ENCODE measurements at regions not wholly inside any gene's neighbourhood (a gene's known extent, or its start where the extent isn't known, plus 50 kb on each side); places are given as distances from the start of the nearest gene placed in this dataset.

DNA sequence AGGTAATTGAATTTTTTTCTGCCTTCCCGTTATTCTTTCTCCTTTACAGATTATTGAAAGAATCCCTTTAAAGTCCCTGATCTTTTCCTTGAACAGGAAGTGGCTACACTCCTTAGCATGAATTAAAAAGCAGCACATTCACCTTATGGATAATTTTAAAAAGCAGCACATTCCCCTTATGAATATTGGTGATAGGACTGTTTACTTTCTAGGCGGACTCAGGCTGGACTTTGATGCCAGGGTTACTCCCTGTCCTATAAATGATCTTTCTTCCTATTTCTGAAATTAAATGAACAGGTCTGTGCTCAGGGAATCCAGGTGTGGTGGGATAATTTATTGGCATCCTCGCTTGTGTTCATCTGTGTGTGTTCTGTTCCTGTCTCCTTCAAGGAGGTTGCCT lies 226.0 kb downstream of the DCDC2C start (continued):
- TF ChIP-seq ZNF274 (IDR thresholded peaks at IDR 0.05; ENCODE audit: insufficient read depth, insufficient read length) (no peak), LARP7 (IDR thresholded peaks at IDR 0.05) (no peak), BHLHE40 (IDR thresholded peaks at IDR 0.05; ENCODE audit: borderline replicate concordance in 1 of 2, low read depth in 2 of 2, low read length in 1 of 2) (no peak), FOXK2 (IDR thresholded peaks at IDR 0.05) (no peak), MEF2B (IDR thresholded peaks at IDR 0.05; ENCODE audit: partially characterized antibody, poor library complexity, severe bottlenecking) (no peak), BMI1 (IDR thresholded peaks at IDR 0.05; ENCODE audit: borderline replicate concordance) (no peak), IKZF1 (conservative IDR thresholded peaks at IDR 0.05) (no peak)

DNA sequence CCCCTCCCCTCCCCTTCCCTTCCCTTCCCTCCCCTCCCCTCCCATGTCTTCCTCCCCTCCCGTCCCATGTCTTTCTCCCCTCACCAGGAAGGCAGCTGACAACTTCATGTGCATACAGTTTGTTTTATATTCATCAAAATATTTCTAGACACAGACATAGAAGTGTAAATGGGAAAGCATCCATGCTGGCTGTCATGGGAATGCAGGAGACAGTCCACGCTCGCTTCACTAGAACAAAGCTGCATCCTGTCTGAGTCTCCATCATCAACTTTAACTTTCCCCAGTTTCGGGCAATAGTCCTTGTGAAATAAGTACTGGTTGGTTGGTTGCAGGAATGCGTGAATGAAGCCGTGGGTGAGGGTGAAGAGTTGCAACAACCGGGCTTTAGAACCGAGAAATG lies 226.9 kb downstream of the DCDC2C start:
- Histone ChIP-seq H3K27ac (ENCODE audit: control insufficient read depth, insufficient read depth) (no peak overlapping the region), H3K4me3 (no peak overlapping the region), H3K9ac (ENCODE audit: control insufficient read depth, insufficient read depth, low read length) (no peak overlapping the region), H3K36me3 (ENCODE audit: control insufficient read depth in 2 of 2, insufficient read depth in 2 of 2, low read length in 1 of 2) (no peaks in the 10 kb centered on the region), H3K27me3 (replicated peaks in 1 of 2; ENCODE audit: control insufficient read depth in 2 of 2, insufficient read depth in 2 of 2, low read length in 1 of 2) (no peaks in the 10 kb centered on the region), H3K4me2 (ENCODE audit: control insufficient read depth, insufficient read depth) (no peak overlapping the region), H3K9me3 (replicated peaks; ENCODE audit: control insufficient read depth, insufficient read depth, low read length) (no peaks in the 10 kb centered on the region), H3K79me2 (ENCODE audit: control insufficient read depth, insufficient read depth, low read length) (no peaks in the 10 kb centered on the region), H3K4me1 (ENCODE audit: control insufficient read depth, insufficient read depth, low read length) (no peaks in the 10 kb centered on the region), H4K20me1 (ENCODE audit: control insufficient read depth, insufficient read depth) (no peaks in the 10 kb centered on the region), H2AFZ (ENCODE audit: control insufficient read depth, low read depth, low read length) (no peak overlapping the region)
- DNase-seq (ENCODE audit: low read depth, low spot score) = no peak
- intact Hi-C loops (cut with micrococcal nuclease; ENCODE audit: unreplicated experiment) = no loop called here
- BruUV-seq (replicated peaks) = no TSS peak
- SMC1A ChIA-PET (ENCODE audit: uncharacterized antibody, unreplicated experiment) = interaction anchor here (0.7 kb wide), 1 partner anchor 1435 kb away, joined by 3 read pairs; no protein-coding TSS in a partner anchor
- no peak for ATAC-seq
- TF ChIP-seq ZSCAN29 (IDR thresholded peaks at IDR 0.05) (no peak), IRF4 (IDR thresholded peaks at IDR 0.05; ENCODE audit: low read depth, low read length) (no peak), NFYB (IDR thresholded peaks at IDR 0.05; ENCODE audit: insufficient read depth, low read depth, low read length) (no peak), NR2C1 (IDR thresholded peaks at IDR 0.05) (no peak), TBL1XR1 (IDR thresholded peaks at IDR 0.05; ENCODE audit: low read depth, low read length) (no peak), ESRRA (IDR thresholded peaks at IDR 0.05; ENCODE audit: low read length) (no peak), EZH2 (IDR thresholded peaks at IDR 0.05; ENCODE audit: borderline replicate concordance, control insufficient read depth, low read depth, low read length) (no peak), EGR1 (IDR thresholded peaks at IDR 0.05; ENCODE audit: borderline replicate concordance in 1 of 2, low read depth in 2 of 2, low read length in 2 of 2) (no peak)
- FAIRE-seq = no peak
- CTCF ChIA-PET = no interaction called here
- RAD21 ChIA-PET (ENCODE audit: unreplicated experiment) = no interaction called here
- in situ Hi-C loops (cut with MboI) = no loop called here
- POLR2A ChIA-PET = no interaction called here
- 14% methylated on average over 7 of the region's 8 CpGs for WGBS (ENCODE audit: insufficient coverage, insufficient replicate concordance, low lambda C conversion rate, missing lambda C conversion rate)

Measured in GM12878 (cell line).